CD4-positive, alpha-beta T cell treated with Interleukin-15 for 4 hours (primary cell): ENCODE measurements at regions not wholly inside any gene's neighbourhood (a gene's known extent, or its start where the extent isn't known, plus 50 kb on each side); places are given as distances from the start of the nearest gene placed in this dataset.

Source experiments
- DNase-seq: peaks from one replicate; pipeline ENCODE4 v3.0.0-alpha.2; 2020; ENCODE audit warnings: low spot score

GRCh38 chr6:163951326-163951725, 536.8 kb downstream of the QKI start:
- no peak for DNase-seq

- no peak for DNase-seq
Measured at GRCh38 chr6:163950159-163950558, 535.6 kb downstream of the QKI start.

GRCh38 chr6:163949431-163949830, 534.9 kb downstream of the QKI start:
- no peak for DNase-seq

GRCh38 chr6:163948250-163948649, 533.7 kb downstream of the QKI start:
- no peak for DNase-seq

- no peak for DNase-seq
Measured at GRCh38 chr6:163947276-163947675, 532.8 kb downstream of the QKI start.

GRCh38 chr6:163946437-163946836, 531.9 kb downstream of the QKI start:
- DNase-seq: no peak

- DNase-seq: no peak
Measured at GRCh38 chr6:163945808-163946207, 531.3 kb downstream of the QKI start.

- no peak for DNase-seq
Measured at GRCh38 chr6:163944897-163945296, 530.4 kb downstream of the QKI start.

GRCh38 chr6:163943607-163944385, 529.3 kb downstream of the QKI start:
- DNase-seq: no peak

- no peak for DNase-seq
Measured at GRCh38 chr6:163942790-163943189, 528.3 kb downstream of the QKI start.

GRCh38 chr6:163941624-163941976, 527.1 kb downstream of the QKI start:
- no peak for DNase-seq

- no peak for DNase-seq
Measured at GRCh38 chr6:163940705-163941623, 526.4 kb downstream of the QKI start.

GRCh38 chr6:163937071-163937470, 522.6 kb downstream of the QKI start:
- no peak for DNase-seq

- no peak for DNase-seq
Measured at GRCh38 chr6:163935158-163935762, 520.7 kb downstream of the QKI start.

GRCh38 chr6:163930012-163930411, 515.5 kb downstream of the QKI start:
- DNase-seq: no peak

GRCh38 chr6:163929538-163929937, 515.0 kb downstream of the QKI start:
- DNase-seq: no peak

- DNase-seq: no peak
Measured at GRCh38 chr6:163926642-163927041, 512.1 kb downstream of the QKI start.

GRCh38 chr6:163925839-163926238, 511.3 kb downstream of the QKI start:
- DNase-seq: no peak

GRCh38 chr6:163923658-163924411, 509.3 kb downstream of the QKI start:
- no peak for DNase-seq

GRCh38 chr6:163922562-163922961, 508.0 kb downstream of the QKI start:
- no peak for DNase-seq

- DNase-seq: no peak
Measured at GRCh38 chr6:163919652-163920051, 505.1 kb downstream of the QKI start.
